H1 (cell line): ENCODE measurements at regions not wholly inside any gene's neighbourhood (a gene's known extent, or its start where the extent isn't known, plus 50 kb on each side); places are given as distances from the start of the nearest gene placed in this dataset.

ENCODE experiments used
- CTCF ChIA-PET: fragments of 300-600 bp; sonication (Branson Sonifier 250); formaldehyde crosslinking; loops from one replicate; lab custom pipeline; 2021; ENCODE audit not compliant: partially characterized antibody; lab: Charles Lee
- POLR2A ChIA-PET: fragments of 300-600 bp; sonication (Branson Sonifier 250); formaldehyde crosslinking; loops from one replicate; lab custom pipeline; 2021; ENCODE audit warnings: inconsistent platforms; ENCODE audit not compliant: partially characterized antibody; lab: Charles Lee
- DNase-seq, 2 experiments: peaks; one replicate each; pipeline versions ENCODE4 v3.0.0 to v3.0.0-alpha.2; 2010 to 2022; ENCODE audit warnings: low spot score in 2 of 2, low read depth in 1 of 2, mixed read lengths in 1 of 2
- FAIRE-seq: peaks from 2 replicates; lab custom pipeline; 2011; peaks lifted over from hg19 to GRCh38; lab: Jason Lieb, UNC
- H2AFZ ChIP-seq: 2 replicates; pipeline ENCODE4 v1.8.1; 2012; ENCODE audit warnings: low read length, inconsistent platforms
- H2AK5ac ChIP-seq: 2 replicates; pipeline ENCODE4 v1.6.1; 2013; ENCODE audit warnings: low read depth, low read length
- H2BK120ac ChIP-seq: replicated peaks from 2 replicates; pipeline ENCODE3; 2013; ENCODE audit warnings: low read depth, low read length, inconsistent platforms
- H2BK12ac ChIP-seq: 2 replicates; pipeline ENCODE4 v1.6.1; 2013; ENCODE audit warnings: low read depth, low read length
- H2BK15ac ChIP-seq: 2 replicates; pipeline ENCODE4 v1.6.1; 2013; ENCODE audit warnings: low read length
- H2BK20ac ChIP-seq: 2 replicates; pipeline ENCODE4 v1.6.1; 2013; ENCODE audit warnings: low read length
- H2BK5ac ChIP-seq: 2 replicates; pipeline ENCODE4 v1.6.1; 2013; ENCODE audit warnings: low read depth, low read length
- H3K14ac ChIP-seq: 2 replicates; pipeline ENCODE4 v1.6.1; 2013; ENCODE audit warnings: inconsistent platforms; ENCODE audit not compliant: insufficient read length
- H3K18ac ChIP-seq: 2 replicates; pipeline ENCODE4 v1.6.1; 2013; ENCODE audit warnings: low read length; ENCODE audit errors: extremely low read depth
- H3K23ac ChIP-seq: 2 replicates; pipeline ENCODE4 v1.6.1; 2013; ENCODE audit warnings: inconsistent platforms; ENCODE audit not compliant: insufficient read length
- H3K23me2 ChIP-seq: 2 replicates; pipeline ENCODE4 v1.6.1; 2013; ENCODE audit warnings: low read depth, low read length
- H3K27ac ChIP-seq: 2 replicates; pipeline ENCODE4 v1.6.1; 2011; ENCODE audit warnings: low read depth, low read length, inconsistent platforms
- H3K27me3 ChIP-seq, 4 experiments: replicated peaks in 1 of 4; 1 replicate in 1 of 4; 2 replicates in 3 of 4; pipeline versions ENCODE4 v1.6.1 to v1.8.1; 2011 to 2013; ENCODE audit warnings: low read length in 3 of 4, mild to moderate bottlenecking in 3 of 4, inconsistent platforms in 2 of 4, mixed read lengths in 2 of 4, moderate library complexity in 1 of 4; ENCODE audit not compliant: control insufficient read depth in 3 of 4, insufficient read depth in 3 of 4; ENCODE audit errors: extremely low read depth in 1 of 4
- H3K36me3 ChIP-seq, 4 experiments: 2 replicates each; pipeline versions ENCODE4 v1.6.1 to v1.8.1; 2011 to 2013; ENCODE audit warnings: mild to moderate bottlenecking in 4 of 4, low read length in 3 of 4, moderate library complexity in 2 of 4, control low read depth in 1 of 4, inconsistent platforms in 1 of 4; ENCODE audit not compliant: insufficient read depth in 4 of 4, control insufficient read depth in 2 of 4
- H3K4ac ChIP-seq: replicated peaks from 2 replicates; pipeline ENCODE3; 2013; ENCODE audit warnings: low read length, low read depth, mixed read lengths, inconsistent platforms; ENCODE audit not compliant: insufficient read length
- H3K4me1 ChIP-seq, 4 experiments: replicated peaks in 1 of 4; 1 replicate in 1 of 4; 2 replicates in 3 of 4; pipeline versions ENCODE4 v1.6.1 to v1.8.1; 2011 to 2013; ENCODE audit warnings: low read length in 3 of 4, inconsistent platforms in 2 of 4, mixed read lengths in 1 of 4; ENCODE audit not compliant: insufficient read depth in 4 of 4, control insufficient read depth in 3 of 4
- H3K4me2 ChIP-seq, 2 experiments: 2 replicates each; pipeline versions ENCODE4 v1.6.1 to v1.8.1; 2011 to 2013; ENCODE audit warnings: low read depth in 2 of 2, low read length in 2 of 2, control low read depth in 1 of 2, inconsistent platforms in 1 of 2, mild to moderate bottlenecking in 1 of 2; ENCODE audit not compliant: insufficient read depth in 1 of 2
- H3K4me3 ChIP-seq, 4 experiments: fragments of 200-600, 300-600 bp in 1 of 4; sonication (generic), shearing (Covaris generic), sonication (Bioruptor Twin) in 1 of 4; 2 replicates each; pipeline versions ENCODE4 v1.5.1 to v1.8.1; 2011 to 2016; ENCODE audit warnings: low read length in 4 of 4, low read depth in 3 of 4, control low read depth in 2 of 4, inconsistent platforms in 2 of 4, mild to moderate bottlenecking in 2 of 4, mixed read lengths in 1 of 4, moderate library complexity in 1 of 4; ENCODE audit not compliant: insufficient read depth in 2 of 4; ENCODE audit errors: extremely low read depth in 1 of 4
- H3K56ac ChIP-seq: replicated peaks from 2 replicates; pipeline ENCODE3; 2013; ENCODE audit warnings: low read depth, mild to moderate bottlenecking, mixed read lengths, low read length, inconsistent platforms; ENCODE audit not compliant: insufficient read length
- H3K79me1 ChIP-seq: 2 replicates; pipeline ENCODE4 v1.6.1; 2013; ENCODE audit warnings: low read depth, low read length, control low read depth
- H3K79me2 ChIP-seq, 2 experiments: 2 replicates each; pipeline versions ENCODE4 v1.6.1 to v1.8.1; 2012 to 2013; ENCODE audit warnings: low read length in 2 of 2, mild to moderate bottlenecking in 2 of 2, inconsistent platforms in 1 of 2; ENCODE audit not compliant: insufficient read depth in 2 of 2, control insufficient read depth in 1 of 2
- H3K9ac ChIP-seq, 4 experiments: replicated peaks in 1 of 4; 1 replicate in 1 of 4; 2 replicates in 3 of 4; pipeline versions ENCODE4 v1.6.1 to v1.8.1; 2011 to 2013; ENCODE audit warnings: low read depth in 3 of 4, low read length in 3 of 4, control low read depth in 2 of 4, mild to moderate bottlenecking in 2 of 4, moderate library complexity in 2 of 4, inconsistent platforms in 1 of 4; ENCODE audit errors: extremely low read depth in 1 of 4
- H3K9me3 ChIP-seq, 2 experiments: 2 replicates each; pipeline versions ENCODE4 v1.6.1 to v1.8.1; 2012 to 2013; ENCODE audit warnings: mild to moderate bottlenecking in 2 of 2, moderate library complexity in 2 of 2, control low read depth in 1 of 2, inconsistent platforms in 1 of 2, low read depth in 1 of 2, low read length in 1 of 2, mixed read lengths in 1 of 2; ENCODE audit not compliant: insufficient read depth in 2 of 2
- H4K20me1 ChIP-seq, 2 experiments: replicated peaks in 1 of 2; 2 replicates each; pipeline versions ENCODE3 to v1.8.1; 2011 to 2013; ENCODE audit warnings: inconsistent platforms in 2 of 2, low read length in 2 of 2, mild to moderate bottlenecking in 1 of 2; ENCODE audit not compliant: insufficient read depth in 2 of 2, control insufficient read depth in 1 of 2
- H4K5ac ChIP-seq: 2 replicates; pipeline ENCODE4 v1.6.1; 2013; ENCODE audit warnings: low read length, low read depth, mixed read lengths, inconsistent platforms; ENCODE audit not compliant: insufficient read length
- H4K8ac ChIP-seq: 2 replicates; pipeline ENCODE4 v1.8.0; 2013; ENCODE audit warnings: mild to moderate bottlenecking, moderate library complexity, low read length, inconsistent platforms; ENCODE audit not compliant: insufficient read depth; ENCODE audit errors: extremely low read depth
- H4K91ac ChIP-seq: replicated peaks from 2 replicates; pipeline ENCODE3; 2013; ENCODE audit warnings: low read length, mixed read lengths, inconsistent platforms; ENCODE audit not compliant: insufficient read length
- BACH1 ChIP-seq: IDR thresholded peaks from 2 replicates; pipeline ENCODE4 v1.6.1; 2012; ENCODE audit warnings: low read length, improper control_type of control experiment
- CTBP2 ChIP-seq: IDR thresholded peaks from 2 replicates; pipeline ENCODE4 v1.7.0; 2011; ENCODE audit warnings: borderline replicate concordance, mild to moderate bottlenecking, moderate library complexity, mixed read lengths, low read length; ENCODE audit not compliant: insufficient read depth, insufficient read length
- E2F6 ChIP-seq: IDR thresholded peaks from 2 replicates; pipeline ENCODE4 v1.6.1; 2012; ENCODE audit warnings: inconsistent platforms
- HDAC6 ChIP-seq: IDR thresholded peaks from one replicate; pipeline ENCODE4 v1.7.1; 2012; ENCODE audit warnings: low read depth, mild to moderate bottlenecking, inconsistent platforms, low read length, moderate library complexity
- JUN ChIP-seq: IDR thresholded peaks from 2 replicates; pipeline ENCODE4 v1.6.1; 2011; ENCODE audit warnings: low read depth, mild to moderate bottlenecking, improper control_type of control experiment, low read length
- KDM4A ChIP-seq: IDR thresholded peaks from one replicate; pipeline ENCODE4 v1.7.1; 2012; ENCODE audit warnings: low read depth, mild to moderate bottlenecking, moderate library complexity, low read length, inconsistent platforms; ENCODE audit not compliant: severe bottlenecking
- RBBP5 ChIP-seq: IDR thresholded peaks from 2 replicates; pipeline ENCODE4 v1.7.1; 2012; ENCODE audit warnings: low read depth, mild to moderate bottlenecking, inconsistent platforms, low read length, moderate library complexity, borderline replicate concordance
- RNF2 ChIP-seq: fragments of 200-900, 300-1000 bp; sonication (generic); IDR thresholded peaks from 2 replicates; pipeline ENCODE4 v1.7.1; 2016; ENCODE audit warnings: borderline replicate concordance, low read depth, mild to moderate bottlenecking, antibody characterized with exemption, low read length; ENCODE audit not compliant: poor library complexity, severe bottlenecking; ENCODE audit errors: missing control alignments
- RXRA ChIP-seq: IDR thresholded peaks from 2 replicates; pipeline ENCODE4 v1.6.1; 2011; ENCODE audit warnings: low read depth, mild to moderate bottlenecking, low read length, moderate library complexity; ENCODE audit not compliant: insufficient read depth
- SIRT6 ChIP-seq: IDR thresholded peaks from one replicate; pipeline ENCODE4 v1.7.1; 2012; ENCODE audit warnings: low read length, inconsistent platforms
- SRF ChIP-seq: IDR thresholded peaks from 2 replicates; pipeline ENCODE4 v1.6.1; 2011; ENCODE audit warnings: mild to moderate bottlenecking, low read depth, low read length, moderate library complexity
- SUZ12 ChIP-seq: fragments of 200-600 bp; sonication (generic); IDR thresholded peaks from 2 replicates; pipeline ENCODE4 v1.6.1; 2012; ENCODE audit warnings: mild to moderate bottlenecking, inconsistent platforms, low read length, moderate library complexity, mixed read lengths
- YY1 ChIP-seq: IDR thresholded peaks from 2 replicates; pipeline ENCODE4 v1.6.1; 2011; ENCODE audit warnings: low read depth, mild to moderate bottlenecking, low read length
- WGBS, 2 experiments: shearing (Covaris generic) in 1 of 2; methylation state at CpG; one replicate each; pipeline versions ENCODE4 v1.1.6 to v1.1.7; 2013 to 2015; ENCODE audit warnings: low lambda C conversion rate in 2 of 2, mixed read lengths in 2 of 2, inconsistent platforms in 1 of 2, low coverage in 1 of 2, missing lambda C conversion rate in 1 of 2; ENCODE audit not compliant: insufficient replicate concordance in 2 of 2, insufficient coverage in 1 of 2, insufficient read length in 1 of 2; ENCODE audit errors: extremely low coverage in 1 of 2, missing lambda C conversion rate in 1 of 2; 5-methylcytosine and 5-hydroxymethylcytosine counted together

GRCh38 chr12:11564984-11565651, 84.4 kb upstream of the ETV6 start:
- H3K4me2 ChIP-seq, result no peak overlapping the region
- WGBS, 2 experiments, result 89% methylated on average over 7 of the region's 7 CpGs; no CpG with 5 or more reads in 1 of the 2 experiments
- no peak overlapping the region for H2BK15ac ChIP-seq
- no peaks in the 10 kb centered on the region for H3K36me3 ChIP-seq
- no peaks in the 10 kb centered on the region for H4K20me1 ChIP-seq
- H3K4ac ChIP-seq, result no peak overlapping the region
- H3K4me3 ChIP-seq, result no peak overlapping the region
- no peak overlapping the region for H2AK5ac ChIP-seq
- H2BK120ac ChIP-seq, result no peak overlapping the region
- no peak overlapping the region for H2AFZ ChIP-seq
- no peaks in the 10 kb centered on the region for H3K79me1 ChIP-seq
- no peaks in the 10 kb centered on the region for H3K23me2 ChIP-seq
- H3K9ac ChIP-seq, result no peak overlapping the region
- H3K23ac ChIP-seq, result no peak overlapping the region
- H3K18ac ChIP-seq, result no peak overlapping the region
- H2BK5ac ChIP-seq, result no peak overlapping the region
- H2BK20ac ChIP-seq, result no peak overlapping the region
- H3K9me3 ChIP-seq, result no peaks in the 10 kb centered on the region
- ChIA-PET CTCF (interaction anchor here (1.6 kb wide), 1 partner anchor 10 kb away, joined by 7 read pairs; no protein-coding TSS in a partner anchor), POLR2A (interaction anchor here (0.8 kb wide), 1 partner anchor 15 kb away, joined by 3 read pairs; no protein-coding TSS in a partner anchor)
- H3K4me1 ChIP-seq, result no peaks in the 10 kb centered on the region
- no peak overlapping the region for H2BK12ac ChIP-seq
- no peak for FAIRE-seq
- H4K5ac ChIP-seq, result no peak overlapping the region
- H3K56ac ChIP-seq, result no peak overlapping the region
- H4K91ac ChIP-seq, result no peak overlapping the region
- no peaks in the 10 kb centered on the region for H3K27me3 ChIP-seq
- H3K79me2 ChIP-seq, result no peaks in the 10 kb centered on the region
- no peak for DNase-seq
- H3K27ac ChIP-seq, result no peak overlapping the region
- H4K8ac ChIP-seq, result no peak overlapping the region
- no peak overlapping the region for H3K14ac ChIP-seq
- TF ChIP-seq E2F6, result no peak
- TF ChIP-seq SRF, result no peak
- no peak for TF ChIP-seq CTBP2
- no peak for TF ChIP-seq SUZ12
- TF ChIP-seq BACH1, result no peak
- TF ChIP-seq RXRA, result no peak
- no peak for TF ChIP-seq SIRT6
- TF ChIP-seq HDAC6, result no peak
- no peak for TF ChIP-seq JUN
- no peak for TF ChIP-seq RBBP5
- no peak for TF ChIP-seq KDM4A
- TF ChIP-seq YY1, result no peak
- TF ChIP-seq RNF2, result no peak
